HG03280 (cell line): ENCODE measurements at regions not wholly inside any gene's neighbourhood (a gene's known extent, or its start where the extent isn't known, plus 50 kb on each side); places are given as distances from the start of the nearest gene placed in this dataset.

Experiments used
- ATAC-seq: cut with Tn5 transposase; IDR thresholded peaks from one replicate; pipeline ENCODE4 v1.9.1; 2021; ENCODE audit warnings: mild to moderate bottlenecking, moderate library complexity; ENCODE audit not compliant: unreplicated experiment

- no peak for ATAC-seq
These were observed 81.7 kb downstream of the FAM217A start for GRCh38 chr6:3997177-3997770.

GRCh38 chr6:3999800-4000661 is 78.9 kb downstream of the FAM217A start:
- ATAC-seq: no peak

GRCh38 chr6:4004249-4004648 is 74.7 kb downstream of the FAM217A start:
- ATAC-seq: no peak

GRCh38 chr6:4008324-4009047 is 70.5 kb downstream of the FAM217A start:
- no peak for ATAC-seq

GRCh38 chr6:4009486-4009885 is 69.5 kb downstream of the FAM217A start:
- no peak for ATAC-seq

- ATAC-seq: no peak
These were observed 68.9 kb downstream of the FAM217A start for GRCh38 chr6:4010048-4010447.

GRCh38 chr6:4010689-4011090 is 68.2 kb downstream of the FAM217A start:
- ATAC-seq: no peak

- no peak for ATAC-seq
These were observed 66.1 kb downstream of the FAM217A start for GRCh38 chr6:4012826-4013225.

GRCh38 chr6:4017058-4017739 is 61.7 kb downstream of the FAM217A start:
- ATAC-seq: no peak

- no peak for ATAC-seq
These were observed 61.1 kb downstream of the FAM217A start for GRCh38 chr6:4017834-4018170.

GRCh38 chr6:4018171-4018923 is 60.6 kb downstream of the FAM217A start:
- ATAC-seq: peak; percentile 69
